ENCODE measurements at regions not wholly inside any gene's neighbourhood (a gene's known extent, or its start where the extent isn't known, plus 50 kb on each side); places are given as distances from the start of the nearest gene placed in this dataset.

DNA sequence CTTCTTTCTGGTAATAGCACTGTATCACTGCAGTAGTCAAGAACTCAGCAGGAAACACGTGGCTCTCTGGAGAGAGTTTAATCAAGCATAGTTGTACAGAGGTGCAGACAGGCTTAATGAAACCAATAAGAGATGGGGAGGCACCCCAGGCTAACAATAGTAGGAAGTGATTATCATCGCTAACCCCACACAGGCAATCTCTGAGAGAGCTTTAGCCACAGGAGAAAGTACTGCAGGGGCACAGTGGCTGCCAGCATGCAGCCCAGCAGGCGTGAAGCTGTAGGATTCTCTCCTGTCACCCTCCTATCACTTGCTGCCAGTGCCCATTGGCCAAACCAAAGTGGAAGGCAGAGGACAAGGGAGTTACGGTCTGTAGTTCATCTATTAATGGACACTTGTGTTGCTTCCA lies 450.0 kb upstream of the RASGEF1B start:
- TF ChIP-seq POLR2A (IDR thresholded peaks at IDR 0.05; ENCODE audit: low read depth, low read length) (no peak), POLR2AphosphoS5 (IDR thresholded peaks at IDR 0.05; ENCODE audit: low read depth, low read length) (no peak), TAF1 (IDR thresholded peaks at IDR 0.05; ENCODE audit: borderline replicate concordance, low read depth, low read length) (no peak)
